Stimulated activated memory B cell treated with anti-CD40 and anti-IgM and Interleukin-4, amounts not matched to agents 10 μg/mL and 1 μg/mL and 100 μg/mL, for 72 hours (primary cell): ENCODE measurements at regions not wholly inside any gene's neighbourhood (a gene's known extent, or its start where the extent isn't known, plus 50 kb on each side); places are given as distances from the start of the nearest gene placed in this dataset.

ENCODE experiments used
- ATAC-seq: fragments of 150-1000 bp; cut with Tn5 transposase; 2 replicates; pipeline ENCODE4 v1.10.0; 2021
- H3K27ac Mint-ChIP-seq: one replicate; pipeline ENCODE4 v1.8.0; 2022; ENCODE audit warnings: mild to moderate bottlenecking, mixed read lengths
- H3K27me3 Mint-ChIP-seq: one replicate; pipeline ENCODE4 v1.8.0; 2022; ENCODE audit warnings: mixed read lengths
- H3K36me3 Mint-ChIP-seq: one replicate; pipeline ENCODE4 v1.8.0; 2022; ENCODE audit warnings: mixed read lengths
- H3K4me1 Mint-ChIP-seq: one replicate; pipeline ENCODE4 v1.8.0; 2022; ENCODE audit warnings: mixed read lengths
- H3K4me3 Mint-ChIP-seq: one replicate; pipeline ENCODE4 v1.8.0; 2022; ENCODE audit warnings: mild to moderate bottlenecking, moderate library complexity, mixed read lengths
- H3K9me3 Mint-ChIP-seq: one replicate; pipeline ENCODE4 v1.8.0; 2022; ENCODE audit warnings: mixed read lengths

GRCh38 chr11:79786961-79787360 is 346.1 kb upstream of the TENM4 start:
- no peaks in the 10 kb centered on the region for H3K27me3 Mint-ChIP-seq
- no peak for ATAC-seq

GRCh38 chr11:79783833-79784232 is 343.0 kb upstream of the TENM4 start:
- H3K27ac Mint-ChIP-seq, result no peak overlapping the region

More at GRCh38 chr11:79786961-79787360, 346.1 kb upstream of the TENM4 start:
- Mint-ChIP-seq H3K4me1 (no peaks in the 10 kb centered on the region), H3K36me3 (no peaks in the 10 kb centered on the region), H3K27ac (no peak overlapping the region), H3K9me3 (peaks cover 6% of the 10 kb centered on the region), H3K4me3 (no peak overlapping the region)

DNA sequence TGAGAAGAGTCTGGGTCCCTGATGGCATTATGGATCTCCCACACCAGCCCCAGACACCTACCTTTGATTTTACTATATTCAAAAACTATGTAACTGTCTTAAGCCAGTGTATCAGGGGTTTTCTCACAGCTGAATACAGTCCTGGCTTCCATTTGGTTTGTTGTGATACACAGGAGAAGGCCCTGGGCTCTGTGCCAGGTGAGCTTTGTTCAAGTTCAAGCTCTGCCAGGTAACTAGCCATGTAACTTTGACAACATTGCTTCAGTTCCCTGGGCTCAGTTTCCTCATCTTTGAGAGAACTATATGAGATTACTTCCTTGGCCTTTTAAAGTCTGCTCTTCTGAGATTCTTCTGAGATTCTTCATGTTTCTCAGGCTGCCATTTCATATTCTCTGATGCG is 327.5 kb upstream of the TENM4 start:
- Mint-ChIP-seq H3K9me3 (peaks cover 6% of the 10 kb centered on the region), H3K27me3 (no peaks in the 10 kb centered on the region), H3K27ac (no peak overlapping the region), H3K4me3 (no peak overlapping the region), H3K4me1 (no peaks in the 10 kb centered on the region), H3K36me3 (no peaks in the 10 kb centered on the region)
- no peak for ATAC-seq

More at GRCh38 chr11:79783833-79784232, 343.0 kb upstream of the TENM4 start:
- ATAC-seq, result no peak
- Mint-ChIP-seq H3K4me1 (no peaks in the 10 kb centered on the region), H3K36me3 (no peaks in the 10 kb centered on the region), H3K27me3 (no peaks in the 10 kb centered on the region), H3K4me3 (no peak overlapping the region), H3K9me3 (peaks cover 6% of the 10 kb centered on the region)

DNA sequence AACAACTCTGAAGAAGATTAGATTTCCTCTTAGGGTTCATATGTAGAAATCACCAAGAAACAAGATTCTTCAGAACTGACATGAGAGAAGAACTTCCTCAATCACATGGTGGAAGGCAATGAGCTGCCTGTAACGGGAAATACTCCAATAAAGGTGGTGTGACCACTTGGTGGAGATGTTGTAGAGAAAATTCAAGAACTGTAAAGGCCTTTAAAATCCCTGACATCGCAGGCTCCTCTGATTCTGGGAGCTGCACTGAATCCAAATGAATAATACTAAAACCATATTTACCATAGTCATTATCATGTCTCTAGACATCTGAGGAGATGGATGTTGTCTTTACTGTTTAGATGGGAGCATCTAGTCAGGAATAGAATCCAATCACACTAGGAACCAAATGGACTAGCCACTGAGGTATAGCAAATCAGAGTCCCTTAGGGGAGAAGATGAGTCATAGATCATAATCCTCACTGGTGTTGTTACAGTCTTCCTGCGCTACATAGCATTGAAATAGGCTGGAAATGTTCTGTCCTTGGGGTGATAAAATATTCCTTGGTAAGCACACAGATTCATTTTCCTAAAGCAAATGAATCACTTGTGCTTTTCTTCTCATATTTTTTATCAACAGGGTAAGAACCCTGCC is 321.6 kb upstream of the TENM4 start:
- Mint-ChIP-seq H3K4me1 (no peaks in the 10 kb centered on the region), H3K4me3 (no peak overlapping the region), H3K27me3 (no peaks in the 10 kb centered on the region), H3K27ac (no peak overlapping the region), H3K9me3 (peaks cover 3% of the 10 kb centered on the region), H3K36me3 (no peaks in the 10 kb centered on the region)
- no peak for ATAC-seq

DNA sequence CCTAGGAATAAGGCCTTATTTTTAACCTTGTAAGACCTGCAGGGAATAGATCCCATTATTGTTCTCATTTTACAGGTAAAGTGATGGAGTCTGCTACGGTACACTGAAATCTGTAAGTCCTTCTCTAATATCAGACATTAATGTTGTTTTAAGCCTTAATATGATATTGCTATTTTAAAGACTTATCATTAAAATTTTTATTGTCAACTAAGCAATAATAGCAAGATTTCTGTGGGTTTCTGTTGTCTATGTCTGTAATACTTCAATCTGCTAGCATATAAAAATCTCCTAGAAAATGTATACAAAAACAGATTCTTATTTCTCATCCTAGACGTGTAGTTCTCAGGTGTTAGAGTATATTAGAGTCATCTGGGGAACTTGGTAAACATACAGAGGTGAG is 317.5 kb upstream of the TENM4 start:
- Mint-ChIP-seq H3K4me1 (no peaks in the 10 kb centered on the region), H3K9me3 (peaks cover 2% of the 10 kb centered on the region), H3K27me3 (no peaks in the 10 kb centered on the region), H3K36me3 (no peaks in the 10 kb centered on the region), H3K27ac (no peak overlapping the region), H3K4me3 (no peak overlapping the region)
- ATAC-seq, result no peak

DNA sequence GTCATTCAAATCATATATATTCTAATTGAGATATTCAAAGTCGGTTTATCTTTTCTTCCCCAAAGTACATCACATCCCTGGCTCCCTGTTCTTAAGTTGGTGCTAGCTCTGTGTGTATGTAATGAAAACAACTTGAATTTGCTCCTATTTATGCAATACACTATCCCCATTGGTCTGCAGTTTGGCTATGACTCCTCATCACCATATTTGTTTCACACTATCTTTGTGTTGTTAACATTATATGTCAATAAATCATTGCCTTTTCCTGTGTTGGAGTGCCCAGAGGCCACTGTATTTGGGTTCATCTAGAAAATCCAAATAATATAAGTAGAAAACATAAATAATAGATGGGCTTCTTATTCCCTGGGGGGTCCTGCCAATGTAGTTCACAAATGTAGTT is 306.6 kb upstream of the TENM4 start:
- H3K27me3 Mint-ChIP-seq, result no peaks in the 10 kb centered on the region
- no peak for ATAC-seq
- H3K4me1 Mint-ChIP-seq, result no peaks in the 10 kb centered on the region
- H3K36me3 Mint-ChIP-seq, result no peaks in the 10 kb centered on the region
- no peak overlapping the region for H3K27ac Mint-ChIP-seq
- H3K4me3 Mint-ChIP-seq, result no peak overlapping the region
- H3K9me3 Mint-ChIP-seq, result peaks cover 4% of the 10 kb centered on the region

GRCh38 chr11:79744941-79745340 is 304.1 kb upstream of the TENM4 start:
- no peak for ATAC-seq
- Mint-ChIP-seq H3K4me1 (no peaks in the 10 kb centered on the region), H3K36me3 (no peaks in the 10 kb centered on the region), H3K9me3 (peaks cover 4% of the 10 kb centered on the region), H3K27me3 (no peaks in the 10 kb centered on the region), H3K4me3 (no peak overlapping the region), H3K27ac (no peak overlapping the region)

- Mint-ChIP-seq H3K4me1 (no peaks in the 10 kb centered on the region), H3K27me3 (no peaks in the 10 kb centered on the region), H3K4me3 (no peak overlapping the region), H3K36me3 (no peaks in the 10 kb centered on the region), H3K9me3 (peaks cover 6% of the 10 kb centered on the region), H3K27ac (no peak overlapping the region)
- no peak for ATAC-seq
Observed at GRCh38 chr11:79742176-79742575, 301.3 kb upstream of the TENM4 start.

DNA sequence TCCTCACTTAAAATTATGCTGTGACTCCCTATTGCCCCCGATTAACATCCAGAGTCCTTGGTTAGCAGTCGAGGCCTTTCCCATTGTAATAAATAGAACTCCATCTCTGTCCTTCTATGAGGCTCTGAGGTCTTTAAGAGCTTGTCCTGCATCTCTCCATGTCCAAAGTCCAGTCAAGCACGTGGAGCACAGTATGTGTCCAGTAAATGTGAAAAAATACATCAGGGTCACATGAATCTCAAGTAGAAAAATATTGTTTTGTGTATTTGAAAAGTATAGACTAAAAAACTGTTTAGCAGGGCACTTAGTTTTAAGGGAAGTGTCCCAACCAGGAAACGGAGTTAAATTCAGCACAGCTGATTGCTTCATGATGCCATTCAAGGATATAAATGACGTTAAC is 298.8 kb upstream of the TENM4 start:
- Mint-ChIP-seq H3K9me3 (peaks cover 6% of the 10 kb centered on the region), H3K4me1 (no peaks in the 10 kb centered on the region), H3K27ac (no peak overlapping the region), H3K36me3 (no peaks in the 10 kb centered on the region), H3K4me3 (no peak overlapping the region), H3K27me3 (no peaks in the 10 kb centered on the region)
- no peak for ATAC-seq

DNA sequence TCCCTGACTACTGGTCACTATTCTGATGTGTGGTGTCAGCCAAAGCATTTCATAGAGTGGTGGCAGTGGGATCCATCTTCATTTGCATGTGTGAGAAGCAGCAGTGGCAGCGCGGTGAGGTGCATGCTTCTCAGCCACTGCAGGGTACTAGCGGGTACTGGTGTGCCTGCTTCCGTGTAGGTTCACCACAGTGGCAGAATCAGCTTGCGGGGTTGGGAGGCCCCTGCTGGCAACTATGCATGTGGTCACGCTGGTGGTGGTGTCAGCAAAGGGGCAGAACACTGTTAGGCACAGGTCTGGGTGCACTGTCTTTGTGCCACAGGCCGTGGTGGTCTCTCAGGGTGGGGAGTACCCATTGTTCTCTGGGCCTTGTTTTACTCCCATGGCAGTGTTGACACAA is 286.4 kb upstream of the TENM4 start:
- H3K36me3 Mint-ChIP-seq, result no peaks in the 10 kb centered on the region

GRCh38 chr11:79720115-79720514 is 279.3 kb upstream of the TENM4 start:
- no peak for ATAC-seq
- H3K4me3 Mint-ChIP-seq, result no peak overlapping the region
- H3K27ac Mint-ChIP-seq, result no peak overlapping the region
- no peaks in the 10 kb centered on the region for H3K4me1 Mint-ChIP-seq
- H3K9me3 Mint-ChIP-seq, result peaks cover 9% of the 10 kb centered on the region
- no peaks in the 10 kb centered on the region for H3K36me3 Mint-ChIP-seq
- H3K27me3 Mint-ChIP-seq, result no peaks in the 10 kb centered on the region

More for the DNA sequence above, 286.4 kb upstream of the TENM4 start:
- Mint-ChIP-seq H3K27ac (no peak overlapping the region), H3K9me3 (peaks cover 10% of the 10 kb centered on the region), H3K4me3 (no peak overlapping the region), H3K27me3 (no peaks in the 10 kb centered on the region), H3K4me1 (no peaks in the 10 kb centered on the region)
- no peak for ATAC-seq

- peaks cover 13% of the 10 kb centered on the region for H3K9me3 Mint-ChIP-seq
- no peak overlapping the region for H3K4me3 Mint-ChIP-seq
- ATAC-seq, result no peak
- H3K36me3 Mint-ChIP-seq, result no peaks in the 10 kb centered on the region
- H3K4me1 Mint-ChIP-seq, result no peaks in the 10 kb centered on the region
- no peak overlapping the region for H3K27ac Mint-ChIP-seq
- H3K27me3 Mint-ChIP-seq, result no peaks in the 10 kb centered on the region
Observed at GRCh38 chr11:79708319-79708932, 267.6 kb upstream of the TENM4 start.

GRCh38 chr11:79705648-79706047 is 264.8 kb upstream of the TENM4 start:
- Mint-ChIP-seq H3K36me3 (no peaks in the 10 kb centered on the region), H3K4me1 (no peaks in the 10 kb centered on the region), H3K4me3 (no peak overlapping the region), H3K9me3 (peaks cover 21% of the 10 kb centered on the region), H3K27me3 (no peaks in the 10 kb centered on the region), H3K27ac (no peak overlapping the region)
- no peak for ATAC-seq

DNA sequence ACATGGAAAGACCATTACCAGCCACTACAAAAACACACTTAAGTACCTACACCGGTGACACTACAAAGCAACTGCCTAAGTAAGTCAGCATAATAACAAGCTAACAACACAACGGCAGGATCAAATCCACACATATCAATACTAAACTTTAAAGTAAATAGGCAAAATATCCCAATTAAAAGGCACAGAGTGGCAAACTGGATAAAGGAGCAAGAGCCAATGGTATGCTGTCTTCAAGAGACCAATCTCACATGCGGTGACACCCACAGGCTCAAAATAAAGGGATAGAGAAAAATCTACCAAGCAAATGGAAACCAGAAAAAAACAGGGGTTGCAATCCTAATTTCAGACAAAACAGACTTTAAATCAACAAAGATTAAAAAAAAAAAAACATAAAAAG is 261.5 kb upstream of the TENM4 start:
- ATAC-seq, result no peak
- H3K4me1 Mint-ChIP-seq, result no peaks in the 10 kb centered on the region
- H3K9me3 Mint-ChIP-seq, result peaks cover 18% of the 10 kb centered on the region
- H3K4me3 Mint-ChIP-seq, result no peak overlapping the region
- H3K27me3 Mint-ChIP-seq, result peaks cover 8% of the 10 kb centered on the region
- H3K36me3 Mint-ChIP-seq, result no peaks in the 10 kb centered on the region
- H3K27ac Mint-ChIP-seq, result no peak overlapping the region

DNA sequence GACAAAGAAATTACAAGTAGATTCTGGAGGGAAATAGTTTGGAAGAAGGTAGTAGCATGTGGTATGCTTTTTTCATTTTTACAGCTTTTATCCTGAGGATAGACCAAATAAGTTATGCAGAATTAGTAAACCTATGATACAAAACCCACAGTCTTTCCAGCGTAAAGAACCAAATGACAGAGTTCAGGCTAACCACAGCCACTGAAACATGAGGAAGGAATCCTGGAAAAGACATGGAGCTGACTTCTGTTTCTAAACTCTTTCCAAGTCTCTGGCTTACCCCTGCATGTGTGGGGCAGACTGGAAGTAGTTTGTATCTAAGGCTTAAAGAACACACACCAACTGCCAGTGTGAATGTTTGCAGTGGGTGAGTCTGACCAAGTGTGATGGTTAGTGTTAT is 258.4 kb upstream of the TENM4 start:
- H3K9me3 Mint-ChIP-seq, result peaks cover 16% of the 10 kb centered on the region
- H3K27ac Mint-ChIP-seq, result no peak overlapping the region
- no peak for ATAC-seq
- no peaks in the 10 kb centered on the region for H3K36me3 Mint-ChIP-seq
- H3K4me1 Mint-ChIP-seq, result no peaks in the 10 kb centered on the region
- H3K4me3 Mint-ChIP-seq, result no peak overlapping the region
- peaks cover 12% of the 10 kb centered on the region for H3K27me3 Mint-ChIP-seq

GRCh38 chr11:79697905-79698304 is 257.1 kb upstream of the TENM4 start:
- ATAC-seq, result no peak
- H3K36me3 Mint-ChIP-seq, result no peaks in the 10 kb centered on the region
- H3K4me3 Mint-ChIP-seq, result no peak overlapping the region
- H3K9me3 Mint-ChIP-seq, result peaks cover 12% of the 10 kb centered on the region
- H3K4me1 Mint-ChIP-seq, result no peaks in the 10 kb centered on the region
- H3K27me3 Mint-ChIP-seq, result peaks cover 12% of the 10 kb centered on the region
- no peak overlapping the region for H3K27ac Mint-ChIP-seq
